WERI-Rb-1 (cell line): ENCODE measurements at regions not wholly inside any gene's neighbourhood (a gene's known extent, or its start where the extent isn't known, plus 50 kb on each side); places are given as distances from the start of the nearest gene placed in this dataset.

ENCODE experiments used
- DNase-seq: peaks from one replicate; pipeline ENCODE4 v3.0.0-alpha.2; 2020
- H3K27ac ChIP-seq: fragments of 250-450 bp; sonication (Bioruptor Pico); 2 replicates; pipeline ENCODE4 v1.5.1; 2020; ENCODE audit warnings: mild to moderate bottlenecking, moderate library complexity
- H3K27me3 ChIP-seq: fragments of 250-450 bp; sonication (Bioruptor Pico); 2 replicates; pipeline ENCODE4 v1.5.1; 2021; ENCODE audit warnings: mild to moderate bottlenecking, low read depth, moderate library complexity; ENCODE audit not compliant: insufficient read depth, severe bottlenecking
- H3K36me3 ChIP-seq: fragments of 250-450 bp; sonication (Bioruptor Pico); 2 replicates; pipeline ENCODE4 v1.5.1; 2020; ENCODE audit warnings: mild to moderate bottlenecking, moderate library complexity
- H3K4me3 ChIP-seq: 2 replicates; pipeline ENCODE4 v1.5.1; 2011; ENCODE audit warnings: low read depth, mild to moderate bottlenecking, control low read depth, low read length
- H3K9me3 ChIP-seq: fragments of 250-450 bp; sonication (Bioruptor Pico); 2 replicates; pipeline ENCODE4 v1.5.1; 2021; ENCODE audit warnings: mild to moderate bottlenecking, moderate library complexity; ENCODE audit not compliant: severe bottlenecking
- TF ChIP-seq, protein P1 (sequence below): IDR thresholded peaks from 2 replicates; pipeline ENCODE4 v1.5.1; 2011; ENCODE audit warnings: low read depth, mild to moderate bottlenecking, control low read depth, inconsistent platforms, low read length

DNA sequence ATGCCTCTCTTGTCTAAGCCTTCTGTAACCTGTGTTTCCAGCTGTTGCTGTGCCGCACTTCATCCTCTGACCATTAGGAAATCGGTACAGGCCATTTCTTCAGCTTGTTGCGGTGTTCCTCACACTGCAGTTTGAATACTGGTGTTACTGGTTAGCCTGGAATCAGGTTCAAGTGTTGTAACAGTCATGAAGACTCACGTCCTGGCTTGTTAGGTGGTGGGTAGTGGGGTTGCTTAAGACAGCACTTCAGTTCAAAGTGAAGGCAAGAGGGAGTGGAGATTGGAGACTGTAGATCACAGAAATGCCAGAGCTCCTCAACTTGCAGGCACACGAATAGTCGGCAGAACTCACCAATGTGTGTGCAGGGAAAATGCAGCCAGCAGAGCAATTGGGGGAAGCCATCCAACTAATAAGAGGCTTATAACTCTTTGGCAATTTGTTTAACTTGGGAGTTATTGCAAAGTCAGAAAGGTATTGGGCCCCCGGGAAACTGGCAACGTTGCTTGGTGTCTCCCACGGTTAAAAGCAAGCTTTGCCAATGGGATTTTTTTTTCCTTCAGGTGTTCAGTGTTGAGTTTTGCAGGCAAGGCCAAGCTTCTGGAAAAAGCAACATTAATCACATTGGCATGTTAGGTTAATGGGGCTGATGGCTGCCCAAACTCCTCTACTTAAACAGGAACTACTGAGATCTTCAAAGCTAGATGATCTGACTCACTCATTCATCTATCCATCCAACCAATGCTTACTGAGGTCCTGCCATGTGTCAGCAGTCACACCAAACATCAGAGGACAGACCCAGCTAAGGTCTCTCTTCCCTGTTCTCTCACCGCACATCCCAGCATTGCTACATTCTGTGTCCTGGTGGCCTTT is 380.9 kb downstream of the GATA3 start:
- Histone ChIP-seq H3K9me3 (no peaks in the 10 kb centered on the region), H3K36me3 (no peaks in the 10 kb centered on the region), H3K4me3 (no peak overlapping the region), H3K27me3 (peaks cover 7% of the 10 kb centered on the region), H3K27ac (no peak overlapping the region)
- no peak for DNase-seq
- TF ChIP-seq, protein P1, sequence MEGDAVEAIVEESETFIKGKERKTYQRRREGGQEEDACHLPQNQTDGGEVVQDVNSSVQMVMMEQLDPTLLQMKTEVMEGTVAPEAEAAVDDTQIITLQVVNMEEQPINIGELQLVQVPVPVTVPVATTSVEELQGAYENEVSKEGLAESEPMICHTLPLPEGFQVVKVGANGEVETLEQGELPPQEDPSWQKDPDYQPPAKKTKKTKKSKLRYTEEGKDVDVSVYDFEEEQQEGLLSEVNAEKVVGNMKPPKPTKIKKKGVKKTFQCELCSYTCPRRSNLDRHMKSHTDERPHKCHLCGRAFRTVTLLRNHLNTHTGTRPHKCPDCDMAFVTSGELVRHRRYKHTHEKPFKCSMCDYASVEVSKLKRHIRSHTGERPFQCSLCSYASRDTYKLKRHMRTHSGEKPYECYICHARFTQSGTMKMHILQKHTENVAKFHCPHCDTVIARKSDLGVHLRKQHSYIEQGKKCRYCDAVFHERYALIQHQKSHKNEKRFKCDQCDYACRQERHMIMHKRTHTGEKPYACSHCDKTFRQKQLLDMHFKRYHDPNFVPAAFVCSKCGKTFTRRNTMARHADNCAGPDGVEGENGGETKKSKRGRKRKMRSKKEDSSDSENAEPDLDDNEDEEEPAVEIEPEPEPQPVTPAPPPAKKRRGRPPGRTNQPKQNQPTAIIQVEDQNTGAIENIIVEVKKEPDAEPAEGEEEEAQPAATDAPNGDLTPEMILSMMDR, result no peak

- Histone ChIP-seq H3K27ac (no peak overlapping the region), H3K9me3 (no peaks in the 10 kb centered on the region), H3K36me3 (no peaks in the 10 kb centered on the region), H3K4me3 (no peak overlapping the region), H3K27me3 (peaks cover 7% of the 10 kb centered on the region)
- TF ChIP-seq, protein P1, result no peak
- no peak for DNase-seq
These were observed 383.4 kb downstream of the GATA3 start for GRCh38 chr10:8437896-8438295.

DNA sequence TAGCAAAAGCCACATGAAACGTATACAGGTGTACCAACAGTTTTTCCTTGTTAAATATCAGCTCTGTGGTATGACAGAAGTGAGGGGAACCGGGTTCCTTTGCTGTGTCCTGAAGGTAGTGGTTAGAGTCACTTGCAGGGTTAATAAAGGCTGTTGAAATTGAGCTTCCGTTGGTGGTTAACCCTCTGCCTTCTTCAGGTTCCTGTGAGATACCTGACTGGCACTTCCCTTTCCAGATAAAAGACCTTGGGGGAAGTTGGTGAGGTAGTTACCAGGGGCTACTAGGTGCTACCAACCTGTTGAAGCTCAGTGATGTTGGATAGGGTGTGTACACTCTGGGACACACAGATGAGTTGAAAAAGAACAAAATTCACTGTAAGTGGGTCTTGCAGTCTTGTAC is 384.1 kb downstream of the GATA3 start:
- Histone ChIP-seq H3K36me3 (no peaks in the 10 kb centered on the region), H3K9me3 (no peaks in the 10 kb centered on the region), H3K27me3 (peaks cover 7% of the 10 kb centered on the region), H3K4me3 (no peak overlapping the region), H3K27ac (no peak overlapping the region)
- TF ChIP-seq, protein P1, result no peak
- no peak for DNase-seq

- TF ChIP-seq, protein P1, result no peak
- peaks cover 2% of the 10 kb centered on the region for H3K27me3 ChIP-seq
- H3K9me3 ChIP-seq, result no peaks in the 10 kb centered on the region
- no peak for DNase-seq
- no peak overlapping the region for H3K4me3 ChIP-seq
- H3K36me3 ChIP-seq, result no peaks in the 10 kb centered on the region
- H3K27ac ChIP-seq, result no peak overlapping the region
These were observed 384.6 kb downstream of the GATA3 start for GRCh38 chr10:8439040-8439439.

- TF ChIP-seq, protein P1, result no peak
- no peak overlapping the region for H3K27ac ChIP-seq
- no peaks in the 10 kb centered on the region for H3K36me3 ChIP-seq
- peaks cover 7% of the 10 kb centered on the region for H3K27me3 ChIP-seq
- no peaks in the 10 kb centered on the region for H3K9me3 ChIP-seq
- H3K4me3 ChIP-seq, result no peak overlapping the region
- DNase-seq, result no peak
These were observed 390.1 kb downstream of the GATA3 start for GRCh38 chr10:8444630-8445029.
